Dermis blood vessel endothelial cell (primary cell): ENCODE measurements at regions not wholly inside any gene's neighbourhood (a gene's known extent, or its start where the extent isn't known, plus 50 kb on each side); places are given as distances from the start of the nearest gene placed in this dataset.
"Not testable (repeated sequence)": the region's sequence is repeated elsewhere in the genome, so short reads cannot be mapped to it uniquely, and the experiment has no call there.

Source experiments
- DNase-seq: peaks from one replicate; pipeline ENCODE4 v3.0.0; 2010

DNA sequence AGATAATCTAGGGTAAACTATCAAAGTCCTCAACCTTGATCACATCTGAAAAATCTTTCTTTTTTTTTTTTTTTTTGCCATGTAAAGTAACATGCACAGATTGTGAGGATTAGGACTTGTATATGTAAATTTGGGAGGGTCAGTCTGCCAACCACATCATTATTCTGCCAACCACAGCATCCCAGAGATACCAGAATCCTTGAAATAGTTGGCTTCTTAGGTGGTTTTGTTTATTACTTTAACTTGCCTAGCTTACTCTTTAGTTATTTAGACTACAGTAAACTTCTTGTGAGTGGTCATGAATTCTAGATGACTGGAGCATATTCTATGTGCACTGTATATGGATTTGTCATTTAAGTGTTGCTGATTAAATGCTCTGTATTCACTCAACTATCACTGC, 242.1 kb upstream of the RBMS1 start:
- DNase-seq = no peak

GRCh38 chr2:160736148-160737028, 242.8 kb upstream of the RBMS1 start:
- DNase-seq = peak; percentile 58

DNA sequence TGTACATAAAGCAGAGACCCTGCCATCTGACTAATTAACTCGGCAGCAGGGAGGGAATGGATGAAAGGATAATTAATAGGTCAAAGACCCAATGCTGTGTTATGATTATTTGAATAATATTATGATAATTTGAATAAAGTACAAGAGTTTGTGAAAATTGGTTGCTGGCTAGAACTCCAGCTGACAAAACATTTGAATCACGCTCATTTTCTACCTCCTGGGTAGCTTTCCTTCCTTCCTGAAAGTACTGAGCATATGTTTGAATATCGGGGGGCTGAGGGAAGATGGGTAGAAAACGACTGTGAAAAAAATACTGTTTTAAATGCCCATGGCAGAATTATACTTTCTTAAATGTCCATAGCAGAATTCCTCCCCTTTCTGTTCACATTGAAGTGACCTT, 243.6 kb upstream of the RBMS1 start:
- DNase-seq = peak; percentile 31

- DNase-seq = no peak
Observed at GRCh38 chr2:160741271-160741670, 247.7 kb upstream of the RBMS1 start.

GRCh38 chr2:160741815-160742214, 248.2 kb upstream of the RBMS1 start:
- DNase-seq = no peak

DNA sequence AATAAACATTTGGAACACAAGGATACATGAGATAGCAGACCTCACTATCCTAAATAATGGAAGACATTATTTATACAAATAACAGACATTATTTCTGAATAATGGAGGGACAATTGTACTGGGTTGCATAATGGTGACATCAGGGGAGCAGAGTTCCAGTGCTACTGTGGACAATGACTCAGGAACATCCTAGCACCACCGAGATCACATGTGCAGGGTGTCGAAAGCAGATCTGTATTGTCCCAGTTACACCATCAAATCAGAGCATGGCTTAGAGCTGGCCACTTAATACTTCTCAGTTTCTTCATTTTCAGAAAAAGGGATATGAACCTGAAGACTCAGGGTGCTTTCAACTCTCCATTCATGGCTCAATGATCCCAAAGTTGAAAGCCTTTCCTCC, 249.1 kb upstream of the RBMS1 start:
- DNase-seq = no peak

DNA sequence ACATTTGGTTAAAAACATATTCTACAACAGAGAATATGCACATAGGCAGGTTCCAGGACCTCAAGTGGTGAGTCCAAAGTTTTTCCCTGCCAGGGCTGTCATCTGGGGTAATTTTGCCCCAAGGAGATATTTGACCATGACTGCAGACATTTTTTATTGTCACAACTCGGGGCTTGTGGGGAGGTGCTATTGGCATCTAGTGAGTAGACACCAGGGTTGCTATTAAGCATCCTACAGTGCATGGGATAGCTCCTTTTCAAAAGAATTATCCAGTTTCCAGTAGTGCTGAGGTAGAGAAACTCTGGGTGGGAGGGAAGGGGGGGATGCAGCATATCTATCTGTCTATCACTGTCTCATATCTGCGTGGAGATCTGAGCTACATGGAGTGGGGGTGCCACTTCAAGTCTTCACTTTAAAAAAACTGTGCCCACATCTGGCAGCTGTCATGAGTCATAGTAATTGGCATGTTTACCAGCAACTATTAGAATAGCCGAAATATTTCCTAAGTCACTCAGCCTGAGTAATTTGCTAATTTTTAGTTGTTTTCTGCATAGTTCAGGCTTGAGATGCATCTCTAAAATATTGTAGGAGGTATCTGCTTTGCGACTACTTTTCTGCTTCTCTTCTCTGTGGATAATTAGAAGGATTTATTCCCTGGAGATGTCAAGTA, 254.0 kb upstream of the RBMS1 start:
- peak; percentile 35 for DNase-seq

DNA sequence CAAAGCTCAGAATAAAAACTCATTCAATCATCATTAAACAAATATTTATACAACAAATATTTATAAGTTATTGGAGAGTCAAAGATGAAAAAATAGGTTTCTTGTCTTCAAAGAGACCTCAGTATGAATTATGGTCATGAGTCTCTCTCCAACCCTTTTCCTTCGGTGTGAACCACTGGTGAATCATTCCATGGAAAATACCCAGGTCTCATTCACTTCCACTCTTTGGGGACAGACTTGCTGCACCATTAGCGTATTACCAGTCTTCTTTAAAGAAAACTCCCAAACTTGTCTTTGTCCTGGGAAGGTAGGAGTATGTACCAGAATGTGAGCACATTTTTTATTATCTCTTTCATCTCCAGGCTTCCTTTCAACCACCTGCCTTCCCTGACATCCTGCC, 257.4 kb upstream of the RBMS1 start:
- no peak for DNase-seq

DNA sequence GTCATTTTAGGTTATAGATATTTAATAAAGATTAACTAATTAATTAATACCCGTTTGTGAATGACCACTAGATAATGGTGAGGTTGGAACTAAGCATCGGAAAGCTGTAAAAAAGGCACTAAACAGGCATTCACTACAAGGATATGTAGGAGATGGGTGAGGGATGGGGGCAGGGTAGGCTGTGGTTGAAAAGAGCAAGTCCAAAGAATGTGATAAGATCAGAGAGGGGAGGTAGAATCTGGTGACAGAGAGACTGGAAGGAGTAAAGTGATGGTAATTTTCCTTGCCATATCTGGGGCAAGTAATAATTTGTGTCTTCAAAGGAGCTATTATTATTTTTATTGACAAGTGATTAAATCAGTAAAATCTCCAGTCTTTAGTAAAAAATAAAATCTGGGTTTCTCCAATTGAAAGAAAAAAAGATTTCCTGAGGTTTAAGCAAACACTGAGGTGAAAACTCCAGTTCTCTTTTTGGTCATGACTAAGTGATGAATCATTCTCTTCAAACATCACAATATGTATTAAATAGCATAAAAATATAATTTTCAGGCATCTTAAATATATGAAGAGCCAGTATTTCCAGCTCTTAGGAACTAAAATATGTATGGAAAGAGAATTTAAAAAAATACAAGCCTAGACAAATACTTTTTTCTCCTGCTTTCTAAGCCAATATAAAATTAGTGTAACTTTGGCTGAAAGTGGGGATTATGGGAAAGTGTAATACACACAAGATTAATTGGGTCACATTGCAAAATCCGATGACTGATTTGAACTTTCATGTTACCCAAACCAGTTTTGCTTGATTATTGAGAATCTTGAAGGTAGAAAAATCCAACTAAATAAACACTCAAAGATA, 259.1 kb upstream of the RBMS1 start:
- DNase-seq = peak; percentile 25

GRCh38 chr2:160753331-160753654, 259.7 kb upstream of the RBMS1 start:
- no peak for DNase-seq

DNA sequence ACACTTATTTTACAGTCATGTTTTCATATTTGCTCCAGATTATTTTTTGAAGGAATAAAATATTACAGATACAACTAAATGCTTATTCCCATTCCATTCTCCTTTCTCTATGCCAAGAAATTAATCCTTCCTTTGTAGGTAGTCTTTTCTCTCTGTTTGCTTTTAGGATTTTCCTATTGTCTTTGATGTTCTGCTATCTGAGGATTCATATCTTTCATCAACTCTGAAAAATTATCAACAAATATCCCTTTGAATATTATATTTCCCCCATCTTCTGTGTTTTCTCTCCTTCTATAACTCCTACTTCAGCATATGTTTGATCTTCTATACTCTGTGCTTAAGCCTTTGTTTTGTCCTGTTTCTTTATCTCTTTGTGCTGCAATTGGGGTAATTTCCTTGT, 260.4 kb upstream of the RBMS1 start:
- no peak for DNase-seq

- DNase-seq = no peak
Observed at GRCh38 chr2:160756481-160756880, 262.9 kb upstream of the RBMS1 start.

DNA sequence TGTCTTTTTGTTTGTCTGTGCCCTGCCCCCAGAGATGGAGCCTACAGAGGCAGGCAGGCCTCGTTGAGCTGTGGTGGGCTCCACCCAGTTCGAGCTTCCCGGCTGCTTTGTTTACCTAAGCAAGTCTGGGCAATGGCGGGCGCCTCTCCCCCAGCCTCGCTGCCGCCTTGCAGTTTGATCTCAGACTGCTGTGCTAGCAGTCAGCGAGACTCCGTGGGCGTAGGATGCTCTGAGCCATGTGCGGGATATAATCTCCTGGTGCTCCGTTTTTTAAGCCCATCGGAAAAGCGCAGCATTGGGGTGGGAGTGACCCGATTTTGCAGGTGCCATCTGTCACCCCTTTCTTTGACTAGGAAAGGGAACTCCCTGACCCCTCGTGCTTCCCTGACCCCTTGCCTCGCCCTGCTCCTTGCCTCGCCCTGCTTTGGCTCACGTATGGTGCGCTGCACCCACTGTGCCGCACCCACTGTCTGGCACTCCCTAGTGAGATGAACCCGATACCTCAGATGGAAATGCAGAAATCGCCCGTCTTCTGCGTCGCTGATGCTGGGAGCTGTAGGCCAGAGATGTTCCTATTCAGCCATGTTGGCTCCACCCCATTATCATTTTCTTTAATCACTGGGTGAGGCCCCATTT, 269.0 kb upstream of the RBMS1 start:
- not testable (repeated sequence) for DNase-seq

DNA sequence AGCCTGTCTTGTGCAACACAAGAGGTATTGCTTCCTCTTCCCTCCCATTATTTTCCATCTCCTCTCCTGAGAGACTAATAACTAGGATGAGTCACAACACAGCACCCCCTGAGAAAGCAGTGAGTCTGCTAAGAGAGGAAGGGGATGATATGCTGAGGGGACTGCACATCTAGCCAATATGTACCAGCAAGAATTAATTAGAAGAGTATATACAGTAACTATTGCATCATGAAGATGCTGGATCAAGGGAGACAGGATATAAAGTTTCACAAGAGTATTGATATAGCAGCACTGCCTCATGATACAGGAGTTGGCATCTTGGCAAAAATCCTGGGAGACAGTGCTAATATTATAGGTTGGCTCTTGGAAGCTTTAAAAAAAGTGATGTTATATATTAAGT, 289.9 kb upstream of the RBMS1 start:
- DNase-seq = peak; percentile 4

GRCh38 chr2:160784034-160784433, 290.4 kb upstream of the RBMS1 start:
- peak; percentile 8 for DNase-seq

DNA sequence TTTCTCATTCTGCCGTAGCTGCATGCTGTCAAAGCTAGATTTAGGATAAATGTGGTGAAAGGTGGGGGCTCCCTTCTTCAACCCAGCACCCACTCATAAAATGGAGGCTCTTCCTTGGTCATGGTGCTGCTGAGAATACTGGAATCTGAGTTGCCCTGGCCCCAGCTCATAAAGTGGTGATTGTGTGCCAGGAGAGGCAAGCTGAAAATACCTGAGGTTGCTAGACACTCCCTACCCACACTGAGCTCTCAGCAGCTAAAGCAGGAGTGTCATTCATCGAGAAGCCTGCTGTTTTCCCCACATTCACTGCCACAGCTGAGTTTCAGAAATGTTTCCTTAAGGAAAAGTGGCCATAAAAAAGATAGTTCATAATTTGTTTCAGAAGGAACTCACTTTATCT, 297.1 kb upstream of the RBMS1 start:
- no peak for DNase-seq

DNA sequence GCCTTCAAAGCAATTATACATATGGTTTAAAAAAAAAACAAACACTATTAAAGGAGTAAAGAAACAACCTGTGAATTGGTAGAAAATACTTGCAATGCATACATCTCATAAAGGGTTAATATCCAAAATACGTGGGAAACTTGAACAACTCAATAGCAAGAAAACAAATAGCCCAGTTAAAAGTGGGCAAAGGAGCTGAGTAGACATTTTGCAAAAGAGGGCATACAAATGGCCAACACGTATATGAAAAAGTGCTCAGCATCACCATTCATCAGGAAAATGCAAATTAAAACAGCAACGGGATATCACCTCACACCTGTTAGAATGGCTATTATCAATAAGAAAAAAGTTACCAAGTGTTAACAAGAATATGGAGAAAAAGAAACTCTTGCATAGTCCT, 298.3 kb upstream of the RBMS1 start:
- DNase-seq = no peak

DNA sequence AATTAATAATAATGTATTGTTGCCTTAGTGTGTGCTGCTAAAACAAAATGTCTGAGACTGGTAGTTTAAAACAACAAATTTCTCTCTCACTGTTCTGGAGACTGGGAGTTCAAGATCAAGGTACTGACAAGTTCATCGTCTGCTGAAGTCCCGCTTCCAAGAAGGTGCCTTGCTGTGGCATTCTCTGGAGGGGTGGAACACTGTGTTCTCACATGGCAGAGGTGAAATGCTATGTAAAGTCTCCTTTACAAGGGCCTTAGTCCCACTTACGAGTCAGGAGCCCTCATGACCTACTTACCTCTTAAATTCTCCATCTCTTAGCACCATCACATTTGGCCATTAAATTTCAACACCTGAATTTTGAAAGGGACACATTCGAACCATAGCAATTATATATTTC, 299.2 kb upstream of the RBMS1 start:
- no peak for DNase-seq

- no peak for DNase-seq
Observed at GRCh38 chr2:160794926-160795325, 301.3 kb upstream of the RBMS1 start.

- DNase-seq = no peak
Observed at GRCh38 chr2:160803881-160804280, 310.3 kb upstream of the RBMS1 start.

- no peak for DNase-seq
Observed at GRCh38 chr2:160810406-160810805, 316.8 kb upstream of the RBMS1 start.

- no peak for DNase-seq
Observed at GRCh38 chr2:160812830-160813505, 319.4 kb upstream of the RBMS1 start.

DNA sequence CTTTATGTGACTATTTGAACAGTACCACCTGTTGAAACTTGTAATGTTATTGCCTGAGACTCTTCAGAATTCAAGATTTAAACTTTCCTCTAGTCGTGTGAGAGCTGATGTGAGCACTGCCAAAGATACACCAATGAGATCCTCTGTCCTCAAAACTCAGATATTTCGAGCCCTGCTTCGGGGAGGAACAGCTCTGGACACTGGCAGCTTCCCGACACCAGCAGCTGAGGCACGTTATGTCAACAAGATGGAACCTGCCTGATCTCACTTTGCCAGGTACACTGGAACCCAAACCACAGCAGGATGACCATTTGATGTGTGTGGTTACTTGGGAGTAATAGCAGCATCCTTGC, 319.9 kb upstream of the RBMS1 start:
- DNase-seq = no peak
